Calu3 (cell line): ENCODE measurements at regions not wholly inside any gene's neighbourhood (a gene's known extent, or its start where the extent isn't known, plus 50 kb on each side); places are given as distances from the start of the nearest gene placed in this dataset.

Experiments
- BruUV-seq: library from RNA; stranded (reverse); fragments of 400-500 nt; replicated peaks from 2 replicates; lab custom pipeline; 2021; lab: Mats Ljungman, UMichigan
- CTCF ChIA-PET: fragments of 300-600 bp; sonication (Branson Sonifier 250); formaldehyde crosslinking; loops from one replicate; lab custom pipeline; 2022; ENCODE audit warnings: antibody characterized with exemption; lab: Charles Lee
- DNase-seq: peaks from one replicate; pipeline ENCODE4 v3.0.0; 2022
- H3K27ac Mint-ChIP-seq: one replicate; pipeline ENCODE4 v1.8.0; 2022; ENCODE audit warnings: mixed read lengths; ENCODE audit not compliant: unreplicated experiment
- H3K27me3 Mint-ChIP-seq: one replicate; pipeline ENCODE4 v1.8.0; 2022; ENCODE audit warnings: mixed read lengths; ENCODE audit not compliant: unreplicated experiment
- H3K36me3 Mint-ChIP-seq: one replicate; pipeline ENCODE4 v1.8.0; 2022; ENCODE audit warnings: mild to moderate bottlenecking, moderate library complexity, mixed read lengths; ENCODE audit not compliant: insufficient read depth, unreplicated experiment
- H3K4me1 Mint-ChIP-seq: one replicate; pipeline ENCODE4 v1.8.0; 2022; ENCODE audit warnings: mild to moderate bottlenecking, low read depth, mixed read lengths; ENCODE audit not compliant: unreplicated experiment
- H3K4me3 Mint-ChIP-seq: one replicate; pipeline ENCODE4 v1.8.0; 2022; ENCODE audit warnings: mild to moderate bottlenecking, low read depth, moderate library complexity, mixed read lengths; ENCODE audit not compliant: unreplicated experiment
- H3K9me3 Mint-ChIP-seq: one replicate; pipeline ENCODE4 v1.8.0; 2022; ENCODE audit warnings: low read depth, mixed read lengths; ENCODE audit not compliant: unreplicated experiment
- CTCF ChIP-seq: fragments of 200-600 bp; IDR thresholded peaks from one replicate; pipeline ENCODE4 v1.8.0; 2022; ENCODE audit warnings: antibody characterized with exemption; ENCODE audit not compliant: unreplicated experiment
- intact Hi-C: fragments of 100-400 bp; cut with micrococcal nuclease; formaldehyde crosslinking; loops from one replicate; pipeline ENCODE4 v1.10.0; 2022; ENCODE audit not compliant: unreplicated experiment

GRCh38 chr4:24053934-24054333 lies 164.1 kb upstream of the PPARGC1A start:
- H3K36me3 Mint-ChIP-seq: no peaks in the 10 kb centered on the region
- no TSS peak for BruUV-seq
- no peak overlapping the region for H3K27ac Mint-ChIP-seq
- CTCF ChIA-PET: no interaction called here
- intact Hi-C loops: no loop called here
- DNase-seq: no peak
- H3K9me3 Mint-ChIP-seq: no peaks in the 10 kb centered on the region
- no peaks in the 10 kb centered on the region for H3K27me3 Mint-ChIP-seq
- H3K4me1 Mint-ChIP-seq: no peaks in the 10 kb centered on the region
- no peak for TF ChIP-seq CTCF
- no peak overlapping the region for H3K4me3 Mint-ChIP-seq

- TF ChIP-seq CTCF: no peak
- CTCF ChIA-PET: interaction anchor here (0.6 kb wide), 1 partner anchor 1372 kb away, joined by 3 read pairs; no protein-coding TSS in a partner anchor
- H3K27ac Mint-ChIP-seq: no peak overlapping the region
- peaks cover 4% of the 10 kb centered on the region for H3K9me3 Mint-ChIP-seq
- no peaks in the 10 kb centered on the region for H3K27me3 Mint-ChIP-seq
- intact Hi-C loops: no loop called here
- no TSS peak for BruUV-seq
- DNase-seq: no peak
- no peaks in the 10 kb centered on the region for H3K36me3 Mint-ChIP-seq
- H3K4me1 Mint-ChIP-seq: no peaks in the 10 kb centered on the region
- no peak overlapping the region for H3K4me3 Mint-ChIP-seq
Observed at GRCh38 chr4:24044610-24045589, 155.1 kb upstream of the PPARGC1A start.

GRCh38 chr4:24042094-24042493 lies 152.2 kb upstream of the PPARGC1A start:
- no TSS peak for BruUV-seq
- H3K27ac Mint-ChIP-seq: no peak overlapping the region
- H3K36me3 Mint-ChIP-seq: no peaks in the 10 kb centered on the region
- no peaks in the 10 kb centered on the region for H3K27me3 Mint-ChIP-seq
- intact Hi-C loops: no loop called here
- H3K4me1 Mint-ChIP-seq: no peaks in the 10 kb centered on the region
- no peak for DNase-seq
- peaks cover 4% of the 10 kb centered on the region for H3K9me3 Mint-ChIP-seq
- TF ChIP-seq CTCF: no peak
- no peak overlapping the region for H3K4me3 Mint-ChIP-seq
- CTCF ChIA-PET: no interaction called here

- peaks cover 2% of the 10 kb centered on the region for H3K9me3 Mint-ChIP-seq
- no peaks in the 10 kb centered on the region for H3K27me3 Mint-ChIP-seq
- BruUV-seq: no TSS peak
- intact Hi-C loops: no loop called here
- DNase-seq: no peak
- CTCF ChIA-PET: no interaction called here
- TF ChIP-seq CTCF: no peak
- H3K36me3 Mint-ChIP-seq: no peaks in the 10 kb centered on the region
- no peak overlapping the region for H3K4me3 Mint-ChIP-seq
- no peaks in the 10 kb centered on the region for H3K4me1 Mint-ChIP-seq
- H3K27ac Mint-ChIP-seq: no peak overlapping the region
Observed at GRCh38 chr4:24040811-24041210, 151.0 kb upstream of the PPARGC1A start.
